MCF 10A (cell line): ENCODE measurements at regions not wholly inside any gene's neighbourhood (a gene's known extent, or its start where the extent isn't known, plus 50 kb on each side); places are given as distances from the start of the nearest gene placed in this dataset.

Experiments used
- BruUV-seq: library from RNA; stranded (reverse); fragments of 400-500 nt; replicated peaks from 2 replicates; lab custom pipeline; 2021; lab: Mats Ljungman, UMichigan
- CTCF ChIA-PET: fragments of 300-600 bp; sonication (Branson Sonifier 250); formaldehyde crosslinking; extraction: SDS; loops from one replicate; lab custom pipeline; 2021; ENCODE audit warnings: antibody characterized with exemption, inconsistent platforms; lab: Yijun Ruan, JAX
- POLR2A ChIA-PET: fragments of 300-600, 350-650 bp; sonication (Branson Sonifier 250); formaldehyde crosslinking; extraction: SDS; loops from one replicate; lab custom pipeline; 2020; ENCODE audit warnings: antibody characterized with exemption, inconsistent platforms; lab: Yijun Ruan, JAX
- DNase-seq: peaks from one replicate; pipeline ENCODE4 v3.0.0-alpha.2; 2018; ENCODE audit not compliant: unreplicated experiment
- H3K27ac Mint-ChIP-seq: one replicate; pipeline ENCODE4 v1.8.0; 2022; ENCODE audit warnings: mild to moderate bottlenecking, low read depth, mixed read lengths; ENCODE audit not compliant: unreplicated experiment
- H3K27me3 Mint-ChIP-seq: one replicate; pipeline ENCODE4 v1.8.0; 2022; ENCODE audit warnings: mixed read lengths; ENCODE audit not compliant: insufficient read depth, unreplicated experiment
- H3K36me3 Mint-ChIP-seq: one replicate; pipeline ENCODE4 v1.8.0; 2022; ENCODE audit warnings: mild to moderate bottlenecking, moderate library complexity, mixed read lengths; ENCODE audit not compliant: insufficient read depth, unreplicated experiment
- H3K4me1 Mint-ChIP-seq: one replicate; pipeline ENCODE4 v1.8.0; 2022; ENCODE audit warnings: mixed read lengths; ENCODE audit not compliant: insufficient read depth, unreplicated experiment
- H3K4me3 Mint-ChIP-seq: one replicate; pipeline ENCODE4 v1.8.0; 2022; ENCODE audit warnings: mild to moderate bottlenecking, moderate library complexity, mixed read lengths; ENCODE audit not compliant: unreplicated experiment
- H3K9me3 Mint-ChIP-seq: one replicate; pipeline ENCODE4 v1.8.0; 2022; ENCODE audit warnings: mixed read lengths; ENCODE audit not compliant: unreplicated experiment
- intact Hi-C: fragments of 100-400 bp; cut with micrococcal nuclease; formaldehyde crosslinking; loops from 2 replicates; pipeline ENCODE4 v1.14.1; 2022
- TF ChIP-seq, protein P1 (sequence below): fragments of 200-600 bp; IDR thresholded peaks from one replicate; pipeline ENCODE4 v1.8.0; 2022; ENCODE audit warnings: antibody characterized with exemption, mild to moderate bottlenecking; ENCODE audit not compliant: unreplicated experiment

GRCh38 chr5:154610321-154611154 is 132.5 kb upstream of the HAND1 start:
- TF ChIP-seq, protein P1, sequence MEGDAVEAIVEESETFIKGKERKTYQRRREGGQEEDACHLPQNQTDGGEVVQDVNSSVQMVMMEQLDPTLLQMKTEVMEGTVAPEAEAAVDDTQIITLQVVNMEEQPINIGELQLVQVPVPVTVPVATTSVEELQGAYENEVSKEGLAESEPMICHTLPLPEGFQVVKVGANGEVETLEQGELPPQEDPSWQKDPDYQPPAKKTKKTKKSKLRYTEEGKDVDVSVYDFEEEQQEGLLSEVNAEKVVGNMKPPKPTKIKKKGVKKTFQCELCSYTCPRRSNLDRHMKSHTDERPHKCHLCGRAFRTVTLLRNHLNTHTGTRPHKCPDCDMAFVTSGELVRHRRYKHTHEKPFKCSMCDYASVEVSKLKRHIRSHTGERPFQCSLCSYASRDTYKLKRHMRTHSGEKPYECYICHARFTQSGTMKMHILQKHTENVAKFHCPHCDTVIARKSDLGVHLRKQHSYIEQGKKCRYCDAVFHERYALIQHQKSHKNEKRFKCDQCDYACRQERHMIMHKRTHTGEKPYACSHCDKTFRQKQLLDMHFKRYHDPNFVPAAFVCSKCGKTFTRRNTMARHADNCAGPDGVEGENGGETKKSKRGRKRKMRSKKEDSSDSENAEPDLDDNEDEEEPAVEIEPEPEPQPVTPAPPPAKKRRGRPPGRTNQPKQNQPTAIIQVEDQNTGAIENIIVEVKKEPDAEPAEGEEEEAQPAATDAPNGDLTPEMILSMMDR, result peak; percentile 100
- H3K4me1 Mint-ChIP-seq, result peaks cover 10% of the 10 kb centered on the region
- H3K27ac Mint-ChIP-seq, result no peak overlapping the region
- ChIA-PET POLR2A (interaction anchor here (1.0 to 1.3 kb wide), 2 partner anchors 11 to 140 kb away, joined by 3 read pairs; no protein-coding TSS in a partner anchor), CTCF (interaction anchor here (0.6 to 11.1 kb wide), 45 partner anchors 9 to 635 kb away, joined by 3 to 351 read pairs (median 4); no protein-coding TSS in a partner anchor)
- peak overlapping the region; percentile 54 for H3K4me3 Mint-ChIP-seq
- no TSS peak for BruUV-seq
- H3K36me3 Mint-ChIP-seq, result peaks cover 2% of the 10 kb centered on the region
- no peaks in the 10 kb centered on the region for H3K9me3 Mint-ChIP-seq
- peak; percentile 90 for DNase-seq
- intact Hi-C loops, result loop anchor here (1.0 to 5.0 kb wide), 6 partner anchors 89 to 636 kb away; no protein-coding TSS in a partner anchor
- H3K27me3 Mint-ChIP-seq, result peaks cover 39% of the 10 kb centered on the region

DNA sequence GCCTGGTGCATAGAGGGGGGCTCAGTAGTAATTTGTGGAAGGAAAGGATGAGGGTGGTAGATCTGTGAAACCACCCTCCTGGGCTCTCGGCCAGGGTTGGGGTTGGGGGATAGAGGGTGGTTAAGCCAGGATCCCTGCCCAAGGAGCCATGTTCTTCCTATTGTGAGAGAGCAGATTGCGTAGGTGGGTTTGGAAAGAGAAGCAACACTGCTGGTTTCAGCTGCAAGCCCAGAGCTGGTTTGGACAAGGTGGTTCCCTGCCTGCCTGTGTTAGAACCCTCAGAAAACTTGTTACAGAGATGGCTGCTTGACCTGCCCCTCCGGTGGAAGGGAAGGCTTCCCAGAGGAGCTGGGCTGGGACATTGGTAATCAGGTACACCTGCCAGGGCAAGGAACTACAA is 131.2 kb upstream of the HAND1 start:
- Mint-ChIP-seq H3K27ac (no peak overlapping the region), H3K4me1 (peaks cover 10% of the 10 kb centered on the region), H3K36me3 (no peaks in the 10 kb centered on the region), H3K9me3 (no peaks in the 10 kb centered on the region), H3K4me3 (no peak overlapping the region), H3K27me3 (peaks cover 27% of the 10 kb centered on the region)
- TF ChIP-seq, protein P1, result no peak
- ChIA-PET POLR2A (interaction anchor here (1.0 kb wide), 1 partner anchor 140 kb away, joined by 5 read pairs; no protein-coding TSS in a partner anchor), CTCF (interaction anchor here (0.5 to 11.1 kb wide), 23 partner anchors 9 to 634 kb away, joined by 3 to 351 read pairs (median 4); no protein-coding TSS in a partner anchor)
- intact Hi-C loops, result no loop called here
- DNase-seq, result no peak
- no TSS peak for BruUV-seq

GRCh38 chr5:154608531-154609011 is 130.5 kb upstream of the HAND1 start:
- TF ChIP-seq, protein P1, result no peak
- H3K4me1 Mint-ChIP-seq, result peaks cover 10% of the 10 kb centered on the region
- CTCF ChIA-PET, result interaction anchor here (0.6 to 11.1 kb wide), 8 partner anchors 17 to 633 kb away, joined by 3 to 351 read pairs (median 4); no protein-coding TSS in a partner anchor
- no peak overlapping the region for H3K27ac Mint-ChIP-seq
- H3K9me3 Mint-ChIP-seq, result no peaks in the 10 kb centered on the region
- POLR2A ChIA-PET, result interaction anchor here (0.6 kb wide), 1 partner anchor 161 kb away, joined by 3 read pairs; no protein-coding TSS in a partner anchor
- no TSS peak for BruUV-seq
- H3K36me3 Mint-ChIP-seq, result no peaks in the 10 kb centered on the region
- no peak overlapping the region for H3K4me3 Mint-ChIP-seq
- H3K27me3 Mint-ChIP-seq, result peaks cover 27% of the 10 kb centered on the region
- no peak for DNase-seq
- intact Hi-C loops, result no loop called here

DNA sequence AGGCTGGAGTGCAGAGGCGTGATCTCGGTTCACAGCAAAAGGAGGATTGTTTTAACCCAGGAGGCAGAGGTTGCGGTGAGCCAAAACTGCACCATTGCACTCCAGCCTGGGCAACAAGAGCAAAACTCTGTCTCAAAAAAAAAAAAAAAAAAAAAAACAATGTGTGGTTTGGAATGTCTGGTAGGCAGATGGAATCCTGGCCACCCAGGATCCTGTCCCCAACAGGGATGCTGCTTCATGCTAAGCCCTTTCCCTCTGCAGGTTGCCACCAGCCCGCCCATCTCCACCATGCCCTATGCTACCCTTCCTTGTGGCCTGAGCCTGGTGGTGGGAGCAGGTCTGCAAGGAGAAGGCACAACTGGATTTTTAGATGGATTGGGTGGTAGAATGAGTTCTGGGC is 129.7 kb upstream of the HAND1 start:
- no peak for DNase-seq
- no TSS peak for BruUV-seq
- intact Hi-C loops, result no loop called here
- POLR2A ChIA-PET, result interaction anchor here (0.5 to 0.6 kb wide), 2 partner anchors 25 to 203 kb away, joined by 3 read pairs; no protein-coding TSS in a partner anchor
- Mint-ChIP-seq H3K4me1 (peaks cover 10% of the 10 kb centered on the region), H3K4me3 (no peak overlapping the region), H3K9me3 (no peaks in the 10 kb centered on the region), H3K36me3 (no peaks in the 10 kb centered on the region), H3K27me3 (peaks cover 23% of the 10 kb centered on the region), H3K27ac (no peak overlapping the region)
- CTCF ChIA-PET, result interaction anchor here (0.6 to 11.1 kb wide), 7 partner anchors 67 to 175 kb away, joined by 3 to 351 read pairs (median 3); no protein-coding TSS in a partner anchor
- TF ChIP-seq, protein P1, result no peak
